Umbilical cord (tissue), 1 donor: ENCODE measurements at regions not wholly inside any gene's neighbourhood (a gene's known extent, or its start where the extent isn't known, plus 50 kb on each side); places are given as distances from the start of the nearest gene placed in this dataset.

Experiments
- DNase-seq: peaks from one replicate; pipeline ENCODE4 v3.0.0-alpha.2; 2015; ENCODE audit warnings: low spot score

GRCh38 chr5:89276566-89277305 is 393.8 kb upstream of the MEF2C start:
- no peak for DNase-seq

DNA sequence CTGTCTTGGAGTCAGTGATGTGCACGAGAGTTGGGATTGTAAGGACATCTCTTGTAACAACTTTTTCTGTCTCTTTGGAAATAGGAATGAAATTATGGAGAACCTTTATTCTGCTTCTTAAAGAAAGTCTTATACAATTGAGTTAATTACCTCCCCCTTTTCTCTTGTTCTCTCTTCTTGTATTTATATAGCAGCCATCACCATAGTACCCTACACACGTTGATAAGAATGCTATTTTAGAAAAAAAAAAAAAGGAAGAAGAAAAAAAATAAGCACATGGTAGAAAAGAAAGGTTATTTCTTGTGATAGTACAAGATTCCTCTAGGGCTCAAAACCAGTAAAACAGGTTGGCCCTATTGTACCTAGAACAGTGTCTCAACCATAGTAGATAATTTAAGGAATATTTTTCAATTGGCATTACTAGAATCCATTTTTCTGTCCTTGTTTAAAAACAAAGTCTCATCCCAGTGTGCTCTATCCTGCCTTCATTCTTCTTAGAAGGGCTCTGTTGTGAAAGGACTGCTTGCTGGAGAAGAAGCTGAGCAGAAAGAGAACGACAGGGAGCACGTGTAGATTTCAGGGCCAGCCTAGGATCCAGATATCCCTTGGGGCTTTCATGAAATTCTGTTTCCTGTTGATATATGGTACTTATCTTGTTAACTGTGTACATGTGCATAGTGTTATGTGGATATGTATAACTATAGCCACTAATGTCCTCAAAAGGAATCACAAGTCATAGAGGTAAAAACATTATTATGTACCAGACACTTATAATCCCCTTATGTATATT is 392.3 kb upstream of the MEF2C start:
- DNase-seq = no peak

DNA sequence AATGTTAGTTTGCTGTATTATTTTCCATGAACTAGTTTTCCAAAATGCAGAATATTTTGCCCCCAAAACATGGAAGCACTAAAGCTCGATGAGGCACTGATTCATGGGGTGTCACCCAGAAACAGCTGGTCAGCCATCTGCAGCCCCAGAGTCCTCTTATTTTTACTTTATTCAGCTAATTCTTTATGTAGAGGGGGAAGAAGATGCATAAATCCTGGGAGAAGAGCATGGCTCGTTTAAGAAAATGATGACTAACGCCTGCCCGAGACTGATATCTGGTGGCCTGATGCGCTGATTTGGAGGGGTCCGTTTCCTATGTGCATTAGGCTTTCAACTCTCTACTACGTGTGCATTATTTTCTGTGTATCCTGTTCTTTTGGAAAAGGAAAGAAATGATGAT is 390.3 kb upstream of the MEF2C start:
- DNase-seq = no peak

- no peak for DNase-seq
Measured at GRCh38 chr5:89270901-89271300, 387.9 kb upstream of the MEF2C start.

DNA sequence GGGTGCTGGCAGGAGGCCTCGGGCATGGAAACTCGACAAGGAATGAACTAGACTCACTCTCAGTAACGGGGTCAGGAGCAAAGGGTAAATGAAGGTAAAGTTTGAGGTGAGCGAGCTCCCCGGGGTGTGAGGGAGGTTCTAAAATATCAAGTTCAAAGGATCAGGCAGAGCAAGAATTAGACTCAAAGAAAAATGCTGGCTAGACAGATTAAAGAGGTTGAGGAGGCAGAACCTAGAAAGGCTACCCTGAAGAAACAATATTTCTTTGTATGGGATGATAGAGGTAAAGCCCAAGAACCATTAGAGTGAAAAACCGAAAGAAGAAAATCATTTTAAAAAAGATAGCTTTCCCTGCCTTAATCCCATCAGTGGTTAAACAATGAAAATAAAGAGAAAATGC is 386.7 kb upstream of the MEF2C start:
- DNase-seq = no peak

DNA sequence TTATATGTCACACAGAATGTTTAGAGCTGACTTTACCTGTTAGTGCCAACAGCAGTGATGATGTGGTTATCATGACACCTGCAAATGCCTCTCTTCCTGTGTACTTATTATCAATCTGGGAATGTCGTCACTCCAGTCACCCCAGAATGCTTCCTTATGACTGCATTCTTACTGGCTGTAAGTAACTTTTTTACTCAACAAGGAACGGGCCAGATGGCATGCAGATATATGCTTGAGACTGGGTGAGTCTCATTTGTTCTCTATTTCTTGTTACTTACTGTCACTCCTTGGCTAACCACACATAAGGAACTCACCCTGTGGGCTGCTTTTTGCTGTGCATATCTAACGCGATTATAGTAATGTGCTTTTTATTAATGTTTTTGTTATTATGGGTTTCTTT is 385.5 kb upstream of the MEF2C start:
- no peak for DNase-seq

- no peak for DNase-seq
Measured at GRCh38 chr5:89267788-89268187, 384.8 kb upstream of the MEF2C start.

DNA sequence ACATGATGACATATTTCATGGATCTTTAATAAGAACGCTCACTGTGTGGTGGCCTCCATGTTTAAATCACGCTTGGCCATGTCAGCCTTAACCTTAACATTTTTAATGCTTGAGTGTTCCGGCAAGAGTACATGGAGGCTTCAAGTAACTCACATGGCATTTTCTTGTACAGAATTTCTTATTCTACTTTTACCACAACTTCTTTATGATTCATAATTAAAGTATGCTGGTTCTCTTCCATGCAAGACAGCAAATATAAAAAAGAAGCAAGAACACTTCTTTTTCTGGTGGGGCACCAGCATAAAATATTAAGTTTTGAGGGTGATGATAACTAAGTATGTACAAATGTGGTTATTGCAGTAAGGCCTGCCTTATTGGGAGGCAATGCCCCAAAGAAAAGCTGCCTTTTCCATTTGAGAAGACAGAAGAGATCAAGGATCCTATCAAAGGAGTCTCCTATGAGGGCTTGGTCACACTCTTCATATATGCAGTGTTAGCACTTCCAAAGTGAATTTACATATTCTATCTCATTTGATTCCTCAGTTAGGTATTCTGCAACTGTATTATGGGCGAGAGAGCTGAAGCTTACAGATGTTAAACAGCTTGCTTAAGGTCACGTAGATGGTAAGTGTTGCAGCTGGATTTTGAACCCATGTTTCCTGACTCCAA is 382.7 kb upstream of the MEF2C start:
- DNase-seq = no peak

DNA sequence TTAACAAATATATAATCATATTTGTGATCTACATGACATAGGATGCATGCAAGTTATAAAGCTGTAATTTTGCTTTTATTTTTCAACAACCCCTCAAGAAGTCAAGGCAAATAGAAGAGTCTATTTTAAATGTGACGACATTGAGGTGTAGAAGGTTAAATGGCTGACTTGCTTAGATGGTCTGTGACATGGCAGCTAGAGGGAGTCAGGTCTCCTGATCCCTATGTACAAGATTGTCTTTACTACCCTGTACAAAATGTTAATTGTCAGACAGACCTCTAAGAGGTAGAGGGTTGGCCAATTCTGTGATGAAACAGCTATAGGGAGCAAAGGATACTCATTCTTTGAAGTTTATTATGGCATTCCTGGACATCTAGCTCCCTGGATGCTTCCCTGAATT is 380.9 kb upstream of the MEF2C start:
- DNase-seq = no peak

- DNase-seq = no peak
Measured at GRCh38 chr5:89262030-89262429, 379.0 kb upstream of the MEF2C start.

DNA sequence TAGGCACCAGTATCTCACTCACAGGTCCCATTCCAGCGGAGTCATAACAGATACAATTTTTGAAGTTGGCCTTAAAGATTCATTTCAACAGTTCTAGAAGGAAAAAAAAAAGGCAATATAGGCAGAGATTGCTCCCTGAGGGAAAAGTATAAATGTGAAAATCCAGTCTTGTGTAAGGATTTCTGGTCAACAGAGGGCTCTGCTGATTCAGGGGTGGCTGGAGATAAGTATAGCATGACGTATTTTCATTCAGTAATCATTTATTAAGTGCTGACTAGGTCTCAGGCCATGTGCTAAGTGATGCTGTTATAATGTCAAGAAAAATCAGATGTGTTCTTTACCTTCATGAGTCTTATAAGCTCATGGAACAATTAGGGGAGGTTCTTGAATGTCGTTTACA is 377.3 kb upstream of the MEF2C start:
- DNase-seq = no peak

DNA sequence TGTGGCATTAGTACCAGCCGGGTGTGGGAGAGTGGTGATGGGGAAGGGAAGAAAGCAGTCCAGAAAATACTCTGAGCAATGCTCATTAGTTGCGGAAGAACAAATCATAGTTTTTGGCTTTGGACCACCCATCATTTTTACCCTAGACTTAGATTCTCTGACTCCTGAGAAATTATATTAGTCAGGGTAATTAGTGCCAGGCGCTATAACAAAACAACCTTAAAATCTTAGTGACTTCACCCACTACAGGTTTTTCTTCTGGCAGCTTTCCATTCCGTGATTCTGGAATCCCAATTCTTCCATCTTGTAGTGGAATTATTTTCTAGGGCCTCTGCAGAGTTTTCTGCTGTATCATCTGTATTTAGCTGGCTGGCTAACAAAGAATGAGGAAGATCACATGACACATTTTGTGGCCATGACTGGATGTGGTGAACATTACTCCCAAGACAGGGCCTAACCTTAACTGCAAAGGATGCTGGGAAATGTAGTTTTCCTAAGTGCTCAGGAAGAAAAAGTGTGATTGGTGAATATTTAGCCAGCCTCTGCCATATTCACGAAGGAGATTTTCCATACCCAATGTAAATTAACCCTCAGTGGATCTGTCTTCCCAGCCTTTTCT is 373.0 kb upstream of the MEF2C start:
- no peak for DNase-seq

- peak; percentile 89 for DNase-seq
Measured at GRCh38 chr5:89253666-89254352, 370.8 kb upstream of the MEF2C start.

- no peak for DNase-seq
Measured at GRCh38 chr5:89246864-89247263, 363.9 kb upstream of the MEF2C start.

DNA sequence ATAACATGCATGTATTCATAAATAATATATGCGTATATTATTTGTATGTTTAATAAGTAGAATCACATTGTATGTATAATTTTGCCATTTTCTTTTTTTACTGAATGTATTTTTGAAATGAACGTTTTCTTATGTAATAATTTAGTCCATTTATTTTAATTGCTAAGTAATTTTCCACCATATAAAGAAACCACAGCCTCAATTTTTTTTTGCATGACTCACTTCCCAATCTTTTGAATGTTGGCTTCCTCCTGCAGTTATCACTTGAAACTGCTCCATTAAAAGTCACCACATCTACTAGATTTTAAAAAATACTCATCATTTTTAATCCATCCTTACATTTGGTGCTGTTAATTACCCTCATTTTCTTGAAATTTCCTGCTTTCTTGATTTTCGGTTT is 363.3 kb upstream of the MEF2C start:
- no peak for DNase-seq

- no peak for DNase-seq
Measured at GRCh38 chr5:89243611-89244010, 360.6 kb upstream of the MEF2C start.

DNA sequence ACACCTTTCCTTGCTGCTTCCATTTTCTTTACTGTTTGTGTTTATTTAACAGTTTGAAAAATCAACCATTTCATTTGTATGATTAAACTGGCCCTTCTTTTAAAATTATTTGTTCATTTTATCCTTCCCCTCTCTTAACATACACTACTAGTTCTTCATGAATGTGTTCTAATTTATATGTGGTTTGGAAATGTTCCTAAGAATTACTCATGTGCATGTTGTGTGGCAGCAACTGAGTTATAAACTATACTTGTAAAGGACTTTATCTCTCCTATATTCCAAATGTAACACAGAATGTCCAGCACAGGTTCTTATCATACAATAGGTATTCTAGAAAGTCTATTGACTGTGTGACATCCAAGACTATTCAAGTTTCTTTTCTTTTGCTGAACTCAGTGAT is 358.2 kb upstream of the MEF2C start:
- peak; percentile 57 for DNase-seq

DNA sequence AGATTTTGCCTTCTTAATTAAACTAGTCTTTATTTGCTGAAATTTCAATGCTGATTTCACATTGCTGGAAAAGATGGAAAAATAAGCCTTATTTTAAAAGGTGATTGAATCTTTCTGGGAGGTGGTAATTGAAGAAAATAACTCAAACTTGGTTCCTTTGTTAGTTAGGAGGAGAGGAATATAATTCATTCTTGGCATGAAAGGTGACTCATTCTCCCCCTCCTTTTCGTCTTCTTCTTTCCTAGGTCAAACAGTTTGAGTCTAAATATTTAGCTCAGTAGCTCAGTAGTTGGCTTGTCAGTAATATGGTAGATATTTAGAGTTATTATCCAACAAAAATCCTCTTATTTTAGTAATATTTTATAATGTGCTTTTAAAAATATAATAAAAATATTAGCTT is 353.9 kb upstream of the MEF2C start:
- DNase-seq = no peak

- no peak for DNase-seq
Measured at GRCh38 chr5:89233462-89233861, 350.5 kb upstream of the MEF2C start.

GRCh38 chr5:89232139-89232603 is 349.2 kb upstream of the MEF2C start:
- DNase-seq = peak; percentile 91

DNA sequence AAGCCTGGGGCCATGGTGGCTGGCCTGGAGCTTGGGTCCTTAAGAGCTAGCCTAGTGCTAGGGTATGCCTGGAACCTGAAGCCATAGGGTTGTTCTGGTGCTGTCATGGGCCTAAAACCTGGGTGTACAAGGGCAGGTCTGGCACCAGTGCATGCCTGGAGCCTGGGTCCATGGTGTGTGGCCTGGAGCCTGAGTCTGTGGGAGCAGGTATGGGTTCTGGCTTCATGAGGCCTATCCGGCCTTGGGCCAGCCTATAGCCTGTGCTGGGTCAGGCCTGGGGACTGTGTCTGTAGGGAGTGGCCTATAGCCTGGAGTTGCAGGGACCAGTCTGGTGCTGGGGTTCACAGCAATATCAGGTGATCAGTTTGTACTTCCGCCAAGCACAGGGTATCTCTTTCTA is 347.2 kb upstream of the MEF2C start:
- DNase-seq = no peak
